ENCODE measurements at regions not wholly inside any gene's neighbourhood (a gene's known extent, or its start where the extent isn't known, plus 50 kb on each side); places are given as distances from the start of the nearest gene placed in this dataset.

GRCh38 chr1:56266359-56266758 is 313.0 kb downstream of the PLPP3 start:
- in situ Hi-C loops (cut with MboI) (no loop called here), intact Hi-C loops (cut with micrococcal nuclease; ENCODE audit: unreplicated experiment) (no loop called here)
- ATAC-seq (no peak), FAIRE-seq (no peak), DNase-seq (ENCODE audit: low read depth, low spot score) (no peak)
- Histone ChIP-seq H3K9me3 (replicated peaks; ENCODE audit: control insufficient read depth, insufficient read depth, low read length) (no peaks in the 10 kb centered on the region), H3K36me3 (ENCODE audit: control insufficient read depth in 2 of 2, insufficient read depth in 2 of 2, low read length in 1 of 2) (no peaks in the 10 kb centered on the region), H3K27me3 (replicated peaks in 1 of 2; ENCODE audit: control insufficient read depth in 2 of 2, insufficient read depth in 2 of 2, low read length in 1 of 2) (no peaks in the 10 kb centered on the region; a peak in 1 of 4 replicates), H2AFZ (ENCODE audit: control insufficient read depth, low read depth, low read length) (no peak overlapping the region), H3K9ac (ENCODE audit: control insufficient read depth, insufficient read depth, low read length) (no peak overlapping the region), H3K4me1 (ENCODE audit: control insufficient read depth, insufficient read depth, low read length) (no peaks in the 10 kb centered on the region), H3K4me2 (ENCODE audit: control insufficient read depth, insufficient read depth) (no peak overlapping the region), H4K20me1 (ENCODE audit: control insufficient read depth, insufficient read depth) (no peaks in the 10 kb centered on the region), H3K79me2 (ENCODE audit: control insufficient read depth, insufficient read depth, low read length) (no peaks in the 10 kb centered on the region), H3K4me3 (no peak overlapping the region), H3K27ac (ENCODE audit: control insufficient read depth, insufficient read depth) (no peak overlapping the region)
- CTCF ChIA-PET, result no interaction called here
- POLR2A ChIA-PET, result no interaction called here
- RAD21 ChIA-PET (ENCODE audit: unreplicated experiment), result no interaction called here
- WGBS (ENCODE audit: insufficient coverage, insufficient replicate concordance, low lambda C conversion rate, missing lambda C conversion rate), result 18% methylated on average over 3 of the region's 3 CpGs
- SMC1A ChIA-PET (ENCODE audit: uncharacterized antibody, unreplicated experiment), result interaction anchor here (1.1 to 1.7 kb wide), 5 partner anchors 27 to 117 kb away, joined by 3 to 4 read pairs (median 3); no protein-coding TSS in a partner anchor
- TF ChIP-seq ELK1 (IDR thresholded peaks at IDR 0.05; ENCODE audit: low read depth, low read length) (no peak), CHD4 (IDR thresholded peaks at IDR 0.05) (no peak), ZBED1 (IDR thresholded peaks at IDR 0.05; ENCODE audit: borderline replicate concordance) (no peak), BHLHE40 (IDR thresholded peaks at IDR 0.05; ENCODE audit: borderline replicate concordance in 1 of 2, low read depth in 2 of 2, low read length in 1 of 2) (no peak), PRDM15 (CRISPR knock-in tag; IDR thresholded peaks at IDR 0.05) (no peak), CBX5 (IDR thresholded peaks at IDR 0.05; ENCODE audit: low read depth) (no peak), WRNIP1 (IDR thresholded peaks at IDR 0.05; ENCODE audit: borderline replicate concordance, low read depth, low read length) (no peak), BCL11A (IDR thresholded peaks at IDR 0.05; ENCODE audit: low read depth, low read length) (no peak), SRF (IDR thresholded peaks at IDR 0.05; ENCODE audit: low read depth in 2 of 2, low read length in 2 of 2) (no peak), POLR2AphosphoS5 (IDR thresholded peaks at IDR 0.05; ENCODE audit: low read length) (no peak), POLR2AphosphoS2 (IDR thresholded peaks at IDR 0.05; ENCODE audit: low read depth, low read length) (no peak), RBBP5 (conservative IDR thresholded peaks at IDR 0.05) (no peak), USF1 (IDR thresholded peaks at IDR 0.05; ENCODE audit: borderline replicate concordance, extremely low read length, insufficient read depth, low read depth, low read length) (no peak), KAT2A (conservative IDR thresholded peaks at IDR 0.05; ENCODE audit: control insufficient read depth, low read depth, low read length) (no peak), NFYB (IDR thresholded peaks at IDR 0.05; ENCODE audit: insufficient read depth, low read depth, low read length) (no peak), CEBPB (IDR thresholded peaks at IDR 0.05; ENCODE audit: borderline replicate concordance in 1 of 2, low read depth in 2 of 2, low read length in 2 of 2) (no peak)
- no TSS peak for BruUV-seq (replicated peaks)
